ENCODE measurements at regions not wholly inside any gene's neighbourhood (a gene's known extent, or its start where the extent isn't known, plus 50 kb on each side); places are given as distances from the start of the nearest gene placed in this dataset.

DNA sequence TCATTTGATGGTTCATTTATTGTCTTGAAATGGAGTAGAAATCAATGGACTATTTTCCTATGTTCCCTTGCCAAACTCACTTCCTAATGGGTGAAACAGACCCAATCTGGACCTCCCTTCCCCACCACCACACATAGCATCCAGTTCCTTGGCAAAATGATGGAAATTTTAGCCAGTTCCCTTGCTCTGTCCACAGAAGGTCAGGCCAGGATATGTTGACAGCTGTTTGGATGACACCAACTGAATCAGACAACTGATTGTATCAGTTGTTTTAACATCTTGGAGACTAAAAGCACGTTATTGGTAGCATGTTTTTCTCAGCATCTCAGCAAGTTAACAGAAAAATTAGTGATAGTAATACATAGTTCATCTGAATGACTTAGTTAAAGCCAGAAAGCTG is 534.8 kb downstream of the PSAT1 start:
- FAIRE-seq (no peak), DNase-seq (ENCODE audit: insufficient read length, low spot score) (no peak)

- DNase-seq (ENCODE audit: insufficient read length, low spot score) = no peak
- no peak for FAIRE-seq
Observed at GRCh38 chr9:78835928-78836450, 539.1 kb downstream of the PSAT1 start.

- FAIRE-seq = no peak
- no peak for DNase-seq (ENCODE audit: insufficient read length, low spot score)
Observed at GRCh38 chr9:78839252-78839651, 542.3 kb downstream of the PSAT1 start.

GRCh38 chr9:78848061-78848460 is 551.1 kb downstream of the PSAT1 start:
- DNase-seq (ENCODE audit: insufficient read length, low spot score) = no peak
- FAIRE-seq = no peak

DNA sequence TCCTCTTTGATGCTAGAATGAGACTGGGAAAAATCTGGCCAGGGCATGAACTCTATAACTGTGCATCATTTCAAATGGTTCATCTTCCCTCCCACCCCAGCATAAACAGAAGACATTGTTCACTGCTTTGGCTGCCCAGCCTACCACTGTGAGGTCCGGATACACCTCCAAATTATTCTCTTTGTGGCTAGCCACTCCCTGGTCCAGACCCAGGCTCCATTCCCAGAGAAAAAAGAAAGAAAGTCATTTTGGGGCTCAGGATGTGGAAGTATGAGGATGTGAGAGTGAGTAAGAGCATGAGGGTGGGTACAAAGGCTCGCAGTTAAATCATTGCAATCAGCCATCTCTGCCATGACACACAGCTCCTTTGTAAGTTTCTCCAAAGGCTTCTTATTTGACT is 559.2 kb downstream of the PSAT1 start:
- DNase-seq (ENCODE audit: insufficient read length, low spot score) (no peak), FAIRE-seq (no peak)

GRCh38 chr9:78856781-78857180 is 559.9 kb downstream of the PSAT1 start:
- DNase-seq (ENCODE audit: insufficient read length, low spot score) (no peak), FAIRE-seq (no peak)

DNA sequence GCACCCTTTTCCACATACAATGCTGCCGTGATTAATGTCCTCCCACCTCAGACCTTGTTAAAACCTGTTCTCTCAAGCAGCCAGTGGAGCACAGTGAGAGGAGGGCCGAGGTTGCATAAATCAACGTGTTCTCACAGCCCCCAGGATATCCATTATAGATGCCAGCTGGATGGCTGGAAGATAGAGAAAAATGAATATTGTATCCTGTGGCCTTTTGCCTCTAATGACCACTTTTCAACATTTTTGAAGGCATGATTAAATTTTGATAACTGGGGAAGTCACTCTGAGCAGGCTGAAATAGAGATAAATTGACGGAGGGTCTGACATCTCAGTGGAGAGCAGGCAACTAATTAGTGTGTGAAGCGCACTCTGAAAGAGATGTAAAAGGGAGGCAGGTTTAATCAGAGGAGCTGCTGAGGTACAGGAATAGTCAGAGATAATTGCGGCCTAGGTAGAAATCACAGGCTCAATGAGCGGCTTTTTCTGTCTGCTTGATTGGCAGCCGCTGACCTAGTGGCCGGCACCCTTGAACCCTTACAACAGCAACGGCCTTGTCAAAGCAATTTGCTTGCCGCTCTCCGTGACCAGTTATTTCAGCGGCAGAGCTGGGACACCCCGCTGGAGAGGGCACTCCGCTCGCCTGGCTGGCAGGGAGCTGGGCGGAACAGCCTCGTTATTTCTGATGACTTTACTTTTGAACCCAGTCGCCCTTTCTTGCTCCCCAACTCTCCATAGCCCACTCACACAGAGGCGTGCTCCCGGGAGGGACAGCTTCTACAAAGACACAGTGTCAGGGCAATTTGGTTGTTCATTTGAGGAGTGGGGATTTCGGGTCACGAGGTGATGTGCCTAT is 560.7 kb downstream of the PSAT1 start:
- FAIRE-seq = no peak
- DNase-seq (ENCODE audit: insufficient read length, low spot score) = no peak

DNA sequence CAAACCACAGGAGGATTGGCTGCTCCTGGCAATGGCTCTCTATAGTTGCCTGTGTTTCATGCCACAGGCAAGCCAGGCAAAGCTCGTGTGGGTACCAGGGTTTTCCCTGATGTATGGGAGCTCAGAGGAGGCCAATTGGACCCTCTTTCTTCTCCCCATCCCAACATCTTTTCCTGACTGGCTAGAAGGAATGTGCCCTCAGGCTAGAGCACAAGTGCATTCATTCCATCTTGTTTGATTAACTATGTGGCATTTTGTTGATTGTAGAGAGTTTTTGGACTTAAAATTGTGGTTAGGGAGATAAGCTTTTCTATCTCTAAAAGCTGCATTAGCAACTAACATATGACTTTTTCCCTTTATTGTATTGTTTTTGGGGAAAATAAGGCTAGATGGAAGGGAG is 561.3 kb downstream of the PSAT1 start:
- no peak for FAIRE-seq

DNA sequence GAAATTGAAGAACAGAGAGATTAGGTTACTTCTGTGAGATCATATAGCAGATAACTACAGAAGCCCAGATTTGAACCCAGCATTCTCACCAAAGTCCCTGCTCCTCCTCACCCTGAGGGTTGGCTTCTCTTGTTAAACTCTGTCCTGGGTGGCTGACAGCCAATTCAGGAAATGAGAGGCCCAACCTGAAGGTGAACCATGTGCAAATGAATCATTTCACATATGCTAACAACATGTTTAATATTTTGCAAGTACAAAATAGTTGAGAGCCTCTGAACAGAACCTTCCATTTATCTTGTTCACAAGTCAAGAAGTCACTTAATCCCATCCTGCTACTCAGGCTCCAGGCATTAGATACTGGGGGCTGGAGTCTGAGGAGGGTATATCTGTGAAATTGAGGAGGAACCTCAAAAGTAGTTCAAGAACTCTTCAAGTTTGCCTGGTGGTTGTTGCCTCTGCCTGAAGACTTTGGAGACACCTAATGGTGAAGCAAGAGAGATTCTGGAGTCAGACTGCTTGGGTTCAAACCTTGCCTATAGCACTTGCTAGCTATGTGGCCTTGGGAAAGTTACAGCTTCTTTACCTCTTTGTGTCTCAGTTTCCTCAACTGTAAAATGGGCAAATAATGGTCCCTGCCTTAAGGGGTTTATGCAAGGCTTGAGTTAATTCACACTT is 564.0 kb downstream of the PSAT1 start:
- DNase-seq (ENCODE audit: insufficient read length, low spot score) (peak; percentile 4), FAIRE-seq (no peak)

More for the DNA sequence above, 561.3 kb downstream of the PSAT1 start:
- DNase-seq (ENCODE audit: insufficient read length, low spot score) = no peak

GRCh38 chr9:78863531-78863930 is 566.6 kb downstream of the PSAT1 start:
- DNase-seq (ENCODE audit: insufficient read length, low spot score) (no peak), FAIRE-seq (no peak)

DNA sequence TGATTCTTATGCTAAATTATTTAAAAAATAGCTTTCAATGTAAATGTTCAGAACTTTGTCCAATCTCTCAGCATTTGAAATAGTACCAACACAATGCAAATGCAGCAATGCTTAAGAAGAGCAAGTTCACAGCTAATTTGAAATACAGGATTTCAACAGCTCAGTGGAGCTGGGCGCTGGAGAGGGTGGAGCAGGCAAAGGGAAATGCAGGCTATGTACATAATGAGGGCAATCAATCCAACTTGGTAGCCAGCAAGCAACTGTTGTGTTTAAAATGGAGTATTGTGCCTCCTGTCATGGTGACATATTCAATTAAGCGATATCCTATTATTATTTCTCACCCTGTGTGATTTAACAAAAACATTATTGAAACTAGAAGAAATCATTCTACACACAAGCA is 568.8 kb downstream of the PSAT1 start:
- DNase-seq (ENCODE audit: insufficient read length, low spot score) (no peak), FAIRE-seq (no peak)

DNA sequence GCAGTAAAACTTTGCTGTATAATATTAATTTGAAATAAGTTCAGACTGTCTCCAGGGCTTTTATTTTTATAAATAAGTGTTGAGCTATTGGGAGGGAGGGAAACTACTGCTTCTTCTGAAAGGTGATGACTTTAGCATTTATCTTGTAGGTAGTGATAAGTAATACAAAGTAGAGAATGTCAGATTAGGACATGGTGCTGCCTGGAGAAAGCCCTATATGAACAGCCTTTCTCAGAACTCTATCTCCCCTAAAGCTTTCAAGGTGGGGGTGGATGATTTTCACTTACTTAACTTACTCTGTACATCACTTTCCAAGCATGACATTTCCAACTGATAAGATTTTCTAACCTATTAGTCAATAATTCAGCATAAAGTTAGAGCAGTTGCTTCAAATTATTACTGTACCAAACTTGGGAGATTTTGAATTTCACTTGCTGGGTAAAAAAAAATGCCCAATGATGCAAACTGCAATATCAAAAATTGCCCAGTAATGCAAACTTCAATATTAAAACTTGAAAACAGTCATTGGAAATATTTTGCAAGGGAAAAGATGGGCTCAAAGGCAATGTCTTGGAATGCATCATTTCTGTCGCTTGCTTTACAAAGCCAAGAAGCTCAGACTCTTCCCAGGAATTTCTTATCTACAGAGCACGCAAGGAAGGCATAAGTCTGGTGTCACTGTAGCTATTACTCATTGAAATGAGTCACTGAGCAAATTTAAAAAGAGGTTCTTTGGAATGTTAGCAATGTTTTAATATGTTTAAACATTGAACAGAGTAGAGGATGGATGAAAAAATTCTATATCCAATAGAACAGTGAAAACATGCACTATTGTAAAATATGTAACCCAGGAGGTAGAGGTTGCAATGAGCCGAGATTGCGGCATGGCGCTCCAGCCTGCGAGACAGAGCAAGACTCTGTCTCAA is 569.5 kb downstream of the PSAT1 start:
- DNase-seq (ENCODE audit: insufficient read length, low spot score) = peak; percentile 35
- FAIRE-seq = no peak

DNA sequence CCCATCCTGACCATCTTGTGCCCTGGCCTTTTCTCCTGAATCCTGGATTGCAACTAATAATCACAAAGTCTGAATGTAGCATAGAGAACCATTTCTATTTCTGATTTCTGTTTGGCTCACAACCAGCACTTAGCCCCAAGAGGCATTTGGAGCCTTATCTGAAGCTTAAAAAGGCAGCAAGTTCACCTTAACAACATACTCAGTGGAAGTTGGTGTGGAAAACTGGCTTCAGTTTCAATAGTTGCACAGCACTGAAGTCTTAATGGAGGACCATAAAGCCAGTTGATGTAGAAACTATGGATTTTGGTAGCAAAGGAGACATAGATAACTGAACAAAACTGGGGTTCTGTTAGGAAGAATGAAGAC is 574.1 kb downstream of the PSAT1 start:
- DNase-seq (ENCODE audit: insufficient read length, low spot score) = no peak

GRCh38 chr9:78871452-78872331 is 574.8 kb downstream of the PSAT1 start:
- DNase-seq (ENCODE audit: insufficient read length, low spot score) = peak; percentile 46
- FAIRE-seq = no peak

More for the DNA sequence above, 574.1 kb downstream of the PSAT1 start:
- FAIRE-seq = no peak

DNA sequence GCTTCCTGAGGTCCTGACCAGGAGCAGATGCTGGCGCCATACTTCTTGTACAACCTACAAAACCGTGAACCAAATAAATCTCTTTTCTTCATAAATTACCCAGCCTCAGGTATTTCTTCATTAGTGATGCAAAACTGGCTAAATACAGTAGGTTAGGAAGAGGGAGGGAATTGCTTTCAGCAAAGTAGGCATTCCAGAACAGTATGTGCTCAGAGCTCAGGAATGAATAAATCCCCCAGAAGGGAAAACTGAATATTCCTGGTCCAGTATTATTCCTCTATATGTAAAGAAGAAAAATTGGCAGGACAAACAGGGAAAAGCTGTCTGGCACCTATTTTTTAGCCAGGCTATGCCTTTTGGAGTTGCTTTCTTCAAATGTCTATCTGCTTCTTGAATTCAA is 577.1 kb downstream of the PSAT1 start:
- FAIRE-seq (no peak), DNase-seq (ENCODE audit: insufficient read length, low spot score) (no peak)

DNA sequence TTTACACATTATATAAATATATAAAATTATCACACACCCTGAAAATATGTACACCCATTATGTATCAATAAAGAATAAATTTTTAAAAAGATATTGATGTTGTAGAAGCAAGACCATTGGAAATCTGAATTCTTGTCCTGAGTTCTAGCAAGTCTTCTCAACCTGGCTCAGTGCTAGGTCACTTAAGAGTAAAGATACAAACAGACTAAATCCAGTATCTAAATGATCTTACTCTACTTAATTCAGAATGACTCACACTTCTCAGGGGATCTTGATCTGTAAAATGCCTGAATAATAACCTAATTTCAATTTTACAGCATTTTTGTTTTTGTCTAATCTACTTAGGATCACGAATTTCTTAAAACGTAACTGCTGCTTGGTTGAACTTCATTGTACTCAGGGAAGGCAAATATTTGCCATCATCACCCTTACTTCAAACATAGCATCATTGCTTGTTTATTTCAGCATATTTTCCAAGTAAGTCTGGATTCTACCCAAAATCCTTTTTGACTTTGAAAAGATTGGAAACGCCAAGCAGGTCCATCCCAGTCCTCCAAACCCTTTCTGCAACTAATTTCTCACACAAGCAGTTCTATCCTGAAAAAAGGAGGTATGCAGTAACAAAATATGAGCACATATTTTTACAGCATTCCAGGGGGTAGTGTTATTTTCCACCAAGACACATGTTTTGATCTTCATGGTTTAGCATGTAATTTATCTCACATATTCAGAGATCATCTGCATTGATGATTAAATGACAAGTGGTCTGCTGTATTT is 582.6 kb downstream of the PSAT1 start:
- FAIRE-seq (no peak), DNase-seq (ENCODE audit: insufficient read length, low spot score) (no peak)

- no peak for DNase-seq (ENCODE audit: insufficient read length, low spot score)
- no peak for FAIRE-seq
Observed at GRCh38 chr9:78881295-78881694, 584.4 kb downstream of the PSAT1 start.

DNA sequence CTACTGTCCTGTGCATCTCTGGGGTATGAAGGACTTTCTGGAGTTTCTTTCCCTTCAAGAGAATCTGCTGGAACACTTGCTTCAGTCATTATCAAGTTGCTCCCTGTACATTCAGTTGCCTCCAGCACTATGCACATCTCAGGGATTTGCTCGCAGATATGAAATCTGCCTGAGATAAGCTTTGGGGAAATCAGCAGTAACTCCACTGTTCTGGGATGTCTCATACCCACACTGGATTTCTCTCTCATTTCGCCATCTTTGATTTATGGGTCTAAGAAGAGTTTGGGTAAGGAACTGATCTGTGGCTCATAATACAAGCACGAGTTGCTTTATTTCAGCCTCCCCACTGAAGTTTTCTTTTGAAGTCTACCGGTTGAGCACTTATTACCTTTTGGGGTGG is 585.6 kb downstream of the PSAT1 start:
- no peak for DNase-seq (ENCODE audit: insufficient read length, low spot score)

DNA sequence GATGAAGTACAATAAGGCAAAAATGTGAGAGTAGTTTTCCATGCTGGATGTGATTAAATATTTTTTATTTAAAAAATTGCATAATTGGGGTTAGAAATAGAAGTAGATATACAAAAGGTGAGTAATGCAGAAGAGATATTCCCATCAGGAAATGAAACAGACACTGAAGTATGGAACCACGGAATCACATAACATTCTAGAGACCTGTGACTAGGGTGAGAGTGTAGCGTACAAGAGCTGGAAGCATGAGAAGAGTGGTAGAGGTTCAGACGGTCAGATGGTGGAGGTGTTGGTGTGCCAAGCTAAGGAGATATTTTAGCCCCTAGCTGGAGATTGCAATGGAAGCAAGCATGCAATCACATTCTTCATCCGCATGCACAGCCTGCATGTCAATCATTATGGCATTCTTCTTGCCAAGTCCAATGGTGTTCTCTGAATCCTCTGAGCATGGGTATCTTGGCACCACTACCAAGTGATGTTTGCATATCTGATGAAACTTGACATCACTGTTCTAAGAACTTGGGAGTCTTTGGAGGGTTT is 587.8 kb downstream of the PSAT1 start:
- DNase-seq (ENCODE audit: insufficient read length, low spot score) = no peak

More for the DNA sequence above, 585.6 kb downstream of the PSAT1 start:
- no peak for FAIRE-seq

More for the DNA sequence above, 587.8 kb downstream of the PSAT1 start:
- no peak for FAIRE-seq

Measured in HTR-8/SVneo (cell line).